ENCODE measurements at regions not wholly inside any gene's neighbourhood (a gene's known extent, or its start where the extent isn't known, plus 50 kb on each side); places are given as distances from the start of the nearest gene placed in this dataset.

GRCh38 chr1:229950020-229950419 lies 117.0 kb upstream of the GALNT2 start:
- no peaks in the 10 kb centered on the region for H3K27me3 ChIP-seq (ENCODE audit: insufficient read depth, low read length)
- no peaks in the 10 kb centered on the region for H3K36me3 ChIP-seq (ENCODE audit: insufficient read depth, low read length)
- H3K27ac ChIP-seq (ENCODE audit: low read depth, low read length): no peak overlapping the region
- no peak overlapping the region for H3K4me3 ChIP-seq (ENCODE audit: low read length)
- H3K9ac ChIP-seq (ENCODE audit: low read depth, low read length): no peak overlapping the region
- H3K4me1 ChIP-seq (ENCODE audit: insufficient read depth, low read length): no peaks in the 10 kb centered on the region
- WGBS: 93% methylated on average over 3 of the region's 5 CpGs
- H3K9me3 ChIP-seq (ENCODE audit: insufficient read depth, low read depth, low read length): no peaks in the 10 kb centered on the region

- Histone ChIP-seq H3K9me3 (ENCODE audit: insufficient read depth, low read depth, low read length) (no peaks in the 10 kb centered on the region), H3K4me3 (ENCODE audit: low read length) (no peak overlapping the region), H3K27me3 (ENCODE audit: insufficient read depth, low read length) (no peaks in the 10 kb centered on the region), H3K4me1 (ENCODE audit: insufficient read depth, low read length) (no peaks in the 10 kb centered on the region), H3K27ac (ENCODE audit: low read depth, low read length) (no peak overlapping the region), H3K36me3 (ENCODE audit: insufficient read depth, low read length) (no peaks in the 10 kb centered on the region), H3K9ac (ENCODE audit: low read depth, low read length) (no peak overlapping the region)
- WGBS: 95% methylated on average over 1 of the region's 1 CpG
These were observed 116.1 kb upstream of the GALNT2 start for GRCh38 chr1:229950908-229951307.

- H3K36me3 ChIP-seq (ENCODE audit: insufficient read depth, low read length): no peaks in the 10 kb centered on the region
- H3K4me3 ChIP-seq (ENCODE audit: low read length): no peak overlapping the region
- H3K27ac ChIP-seq (ENCODE audit: low read depth, low read length): no peak overlapping the region
- no peaks in the 10 kb centered on the region for H3K4me1 ChIP-seq (ENCODE audit: insufficient read depth, low read length)
- no peak overlapping the region for H3K9ac ChIP-seq (ENCODE audit: low read depth, low read length)
- H3K9me3 ChIP-seq (ENCODE audit: insufficient read depth, low read depth, low read length): no peaks in the 10 kb centered on the region
- WGBS: 100% methylated on average over 1 of the region's 2 CpGs
- no peaks in the 10 kb centered on the region for H3K27me3 ChIP-seq (ENCODE audit: insufficient read depth, low read length)
These were observed 115.0 kb upstream of the GALNT2 start for GRCh38 chr1:229951856-229952534.

GRCh38 chr1:229952670-229953520 lies 114.1 kb upstream of the GALNT2 start:
- no peak overlapping the region for H3K27ac ChIP-seq (ENCODE audit: low read depth, low read length)
- WGBS: 94% methylated on average over 4 of the region's 4 CpGs
- no peaks in the 10 kb centered on the region for H3K36me3 ChIP-seq (ENCODE audit: insufficient read depth, low read length)
- no peak overlapping the region for H3K4me3 ChIP-seq (ENCODE audit: low read length)
- H3K9me3 ChIP-seq (ENCODE audit: insufficient read depth, low read depth, low read length): peaks cover 1% of the 10 kb centered on the region; the same call in 1 of the 2 replicates
- no peaks in the 10 kb centered on the region for H3K4me1 ChIP-seq (ENCODE audit: insufficient read depth, low read length)
- no peaks in the 10 kb centered on the region for H3K27me3 ChIP-seq (ENCODE audit: insufficient read depth, low read length)
- no peak overlapping the region for H3K9ac ChIP-seq (ENCODE audit: low read depth, low read length)

- Histone ChIP-seq H3K27ac (ENCODE audit: low read depth, low read length) (no peak overlapping the region), H3K27me3 (ENCODE audit: insufficient read depth, low read length) (no peaks in the 10 kb centered on the region), H3K9me3 (ENCODE audit: insufficient read depth, low read depth, low read length) (peaks cover 3% of the 10 kb centered on the region; the same call in 1 of the 2 replicates), H3K36me3 (ENCODE audit: insufficient read depth, low read length) (no peaks in the 10 kb centered on the region), H3K9ac (ENCODE audit: low read depth, low read length) (no peak overlapping the region), H3K4me3 (ENCODE audit: low read length) (no peak overlapping the region), H3K4me1 (ENCODE audit: insufficient read depth, low read length) (no peaks in the 10 kb centered on the region)
- no CpG with 5 or more reads among the region's 1 CpG for WGBS
These were observed 113.2 kb upstream of the GALNT2 start for GRCh38 chr1:229953736-229954326.

- Histone ChIP-seq H3K36me3 (ENCODE audit: insufficient read depth, low read length) (no peaks in the 10 kb centered on the region), H3K27me3 (ENCODE audit: insufficient read depth, low read length) (no peaks in the 10 kb centered on the region), H3K9me3 (ENCODE audit: insufficient read depth, low read depth, low read length) (no peaks in the 10 kb centered on the region), H3K9ac (ENCODE audit: low read depth, low read length) (no peak overlapping the region), H3K4me3 (ENCODE audit: low read length) (no peak overlapping the region), H3K27ac (ENCODE audit: low read depth, low read length) (no peak overlapping the region), H3K4me1 (ENCODE audit: insufficient read depth, low read length) (no peaks in the 10 kb centered on the region)
- 98% methylated on average over 1 of the region's 2 CpGs for WGBS
These were observed 102.8 kb upstream of the GALNT2 start for GRCh38 chr1:229964281-229964680.

GRCh38 chr1:229970714-229971113 lies 96.3 kb upstream of the GALNT2 start:
- Histone ChIP-seq H3K4me1 (ENCODE audit: insufficient read depth, low read length) (no peaks in the 10 kb centered on the region), H3K36me3 (ENCODE audit: insufficient read depth, low read length) (no peaks in the 10 kb centered on the region), H3K9ac (ENCODE audit: low read depth, low read length) (no peak overlapping the region), H3K27me3 (ENCODE audit: insufficient read depth, low read length) (no peaks in the 10 kb centered on the region), H3K27ac (ENCODE audit: low read depth, low read length) (no peak overlapping the region), H3K9me3 (ENCODE audit: insufficient read depth, low read depth, low read length) (no peaks in the 10 kb centered on the region), H3K4me3 (ENCODE audit: low read length) (no peak overlapping the region)
- WGBS: 91% methylated on average over 8 of the region's 8 CpGs

GRCh38 chr1:229971141-229971540 lies 95.9 kb upstream of the GALNT2 start:
- Histone ChIP-seq H3K4me3 (ENCODE audit: low read length) (no peak overlapping the region), H3K9me3 (ENCODE audit: insufficient read depth, low read depth, low read length) (peaks cover 4% of the 10 kb centered on the region; the same call in 1 of the 2 replicates), H3K27ac (ENCODE audit: low read depth, low read length) (no peak overlapping the region), H3K4me1 (ENCODE audit: insufficient read depth, low read length) (no peaks in the 10 kb centered on the region), H3K9ac (ENCODE audit: low read depth, low read length) (no peak overlapping the region), H3K27me3 (ENCODE audit: insufficient read depth, low read length) (no peaks in the 10 kb centered on the region), H3K36me3 (ENCODE audit: insufficient read depth, low read length) (no peaks in the 10 kb centered on the region)
- 93% methylated on average over 13 of the region's 13 CpGs for WGBS

- H3K9me3 ChIP-seq (ENCODE audit: insufficient read depth, low read depth, low read length): peaks cover 17% of the 10 kb centered on the region
- H3K9ac ChIP-seq (ENCODE audit: low read depth, low read length): no peak overlapping the region
- no peak overlapping the region for H3K4me3 ChIP-seq (ENCODE audit: low read length)
- WGBS: 90% methylated on average over 9 of the region's 9 CpGs
- H3K36me3 ChIP-seq (ENCODE audit: insufficient read depth, low read length): no peaks in the 10 kb centered on the region
- H3K4me1 ChIP-seq (ENCODE audit: insufficient read depth, low read length): no peaks in the 10 kb centered on the region
- H3K27me3 ChIP-seq (ENCODE audit: insufficient read depth, low read length): no peaks in the 10 kb centered on the region
- no peak overlapping the region for H3K27ac ChIP-seq (ENCODE audit: low read depth, low read length)
These were observed 94.3 kb upstream of the GALNT2 start for GRCh38 chr1:229972600-229973296.

- H3K4me3 ChIP-seq (ENCODE audit: low read length): no peak overlapping the region
- H3K4me1 ChIP-seq (ENCODE audit: insufficient read depth, low read length): no peaks in the 10 kb centered on the region
- H3K9me3 ChIP-seq (ENCODE audit: insufficient read depth, low read depth, low read length): peaks cover 19% of the 10 kb centered on the region
- no peak overlapping the region for H3K9ac ChIP-seq (ENCODE audit: low read depth, low read length)
- 87% methylated on average over 4 of the region's 4 CpGs for WGBS
- H3K27ac ChIP-seq (ENCODE audit: low read depth, low read length): no peak overlapping the region
- no peaks in the 10 kb centered on the region for H3K36me3 ChIP-seq (ENCODE audit: insufficient read depth, low read length)
- no peaks in the 10 kb centered on the region for H3K27me3 ChIP-seq (ENCODE audit: insufficient read depth, low read length)
These were observed 93.8 kb upstream of the GALNT2 start for GRCh38 chr1:229973297-229973612.

GRCh38 chr1:229975047-229975446 lies 92.0 kb upstream of the GALNT2 start:
- Histone ChIP-seq H3K27me3 (ENCODE audit: insufficient read depth, low read length) (no peaks in the 10 kb centered on the region), H3K27ac (ENCODE audit: low read depth, low read length) (no peak overlapping the region), H3K36me3 (ENCODE audit: insufficient read depth, low read length) (no peaks in the 10 kb centered on the region), H3K9ac (ENCODE audit: low read depth, low read length) (no peak overlapping the region), H3K4me1 (ENCODE audit: insufficient read depth, low read length) (no peaks in the 10 kb centered on the region), H3K4me3 (ENCODE audit: low read length) (no peak overlapping the region), H3K9me3 (ENCODE audit: insufficient read depth, low read depth, low read length) (peaks cover 19% of the 10 kb centered on the region)
- 90% methylated on average over 4 of the region's 4 CpGs for WGBS

Measured in HUES64 (cell line).